Choroid plexus epithelial cell (primary cell): ENCODE measurements at regions not wholly inside any gene's neighbourhood (a gene's known extent, or its start where the extent isn't known, plus 50 kb on each side); places are given as distances from the start of the nearest gene placed in this dataset.

Experiments
- DNase-seq: peaks from one replicate; pipeline ENCODE4 v3.0.0-alpha.2; 2010; ENCODE audit warnings: low read depth
- H3K4me3 ChIP-seq: 2 replicates; pipeline ENCODE4 v1.5.1; 2011; ENCODE audit warnings: low read depth, mild to moderate bottlenecking, control low read depth, low read length, moderate library complexity
- TF ChIP-seq, protein P1 (sequence below): conservative IDR thresholded peaks from 2 replicates; pipeline ENCODE4 v1.5.1; 2011; ENCODE audit warnings: low read depth, mild to moderate bottlenecking, control low read depth, inconsistent platforms, low read length, moderate library complexity

DNA sequence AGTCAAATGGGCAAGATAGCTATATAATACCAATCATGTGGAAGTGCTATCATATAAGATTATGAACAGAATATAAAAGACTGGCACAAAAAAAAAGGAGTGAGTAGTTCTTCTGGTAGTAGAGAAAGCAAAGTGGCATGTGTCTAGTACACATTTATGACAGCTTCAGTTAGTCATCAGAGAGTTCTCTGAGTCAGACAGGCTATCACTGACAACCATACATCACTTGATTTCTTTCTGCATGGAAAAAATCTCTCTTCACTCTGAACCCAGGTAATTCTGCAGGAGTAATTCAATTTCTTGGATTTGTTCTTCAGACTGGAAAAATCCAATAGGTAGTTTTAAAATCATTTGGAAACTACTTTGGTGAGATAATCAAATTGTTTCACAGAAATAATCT, 286.8 kb upstream of the ANO3 start:
- H3K4me3 ChIP-seq = no peak overlapping the region
- TF ChIP-seq, protein P1, sequence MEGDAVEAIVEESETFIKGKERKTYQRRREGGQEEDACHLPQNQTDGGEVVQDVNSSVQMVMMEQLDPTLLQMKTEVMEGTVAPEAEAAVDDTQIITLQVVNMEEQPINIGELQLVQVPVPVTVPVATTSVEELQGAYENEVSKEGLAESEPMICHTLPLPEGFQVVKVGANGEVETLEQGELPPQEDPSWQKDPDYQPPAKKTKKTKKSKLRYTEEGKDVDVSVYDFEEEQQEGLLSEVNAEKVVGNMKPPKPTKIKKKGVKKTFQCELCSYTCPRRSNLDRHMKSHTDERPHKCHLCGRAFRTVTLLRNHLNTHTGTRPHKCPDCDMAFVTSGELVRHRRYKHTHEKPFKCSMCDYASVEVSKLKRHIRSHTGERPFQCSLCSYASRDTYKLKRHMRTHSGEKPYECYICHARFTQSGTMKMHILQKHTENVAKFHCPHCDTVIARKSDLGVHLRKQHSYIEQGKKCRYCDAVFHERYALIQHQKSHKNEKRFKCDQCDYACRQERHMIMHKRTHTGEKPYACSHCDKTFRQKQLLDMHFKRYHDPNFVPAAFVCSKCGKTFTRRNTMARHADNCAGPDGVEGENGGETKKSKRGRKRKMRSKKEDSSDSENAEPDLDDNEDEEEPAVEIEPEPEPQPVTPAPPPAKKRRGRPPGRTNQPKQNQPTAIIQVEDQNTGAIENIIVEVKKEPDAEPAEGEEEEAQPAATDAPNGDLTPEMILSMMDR = no peak
- DNase-seq = no peak

DNA sequence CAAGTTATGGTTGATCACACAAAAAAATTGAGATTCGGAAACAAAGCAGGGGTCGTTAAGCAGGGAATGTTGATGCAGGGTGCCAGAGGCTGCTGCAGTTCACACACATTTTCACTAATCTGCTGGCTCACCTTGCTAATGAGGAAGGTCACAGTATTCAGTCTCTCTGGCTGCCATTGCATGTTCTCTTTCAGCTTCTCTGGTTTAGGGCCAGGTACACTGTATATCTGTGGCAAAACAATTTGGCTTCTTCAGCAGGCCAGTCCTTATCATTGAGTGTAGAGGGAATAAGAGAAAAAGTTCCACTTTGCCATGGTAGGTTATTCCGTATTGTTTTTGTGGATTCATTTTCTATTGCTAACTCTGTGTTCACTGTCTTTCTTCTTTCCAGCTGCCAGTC, 283.7 kb upstream of the ANO3 start:
- no peak overlapping the region for H3K4me3 ChIP-seq
- DNase-seq = no peak
- TF ChIP-seq, protein P1 = no peak

- TF ChIP-seq, protein P1 = no peak
- DNase-seq = no peak
Measured at GRCh38 chr11:26053966-26054365, 278.0 kb upstream of the ANO3 start.

DNA sequence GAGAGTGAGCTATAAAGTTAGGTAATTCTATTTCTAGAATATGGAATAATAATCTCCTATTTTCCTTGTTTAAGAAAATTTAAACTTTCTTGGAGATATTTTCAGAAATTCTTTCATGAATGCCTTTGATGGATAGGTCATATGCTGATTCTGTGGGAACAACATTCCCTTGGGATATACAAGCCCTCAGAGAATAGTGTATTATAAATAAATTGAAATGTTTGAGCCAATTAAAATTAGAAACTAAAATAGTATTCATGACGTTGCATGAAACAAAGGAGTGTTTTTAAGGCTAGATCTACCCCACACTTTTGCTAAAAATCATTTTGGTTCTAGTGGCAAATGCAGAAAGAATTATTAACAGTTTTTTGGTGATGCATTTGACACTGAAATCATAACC, 269.3 kb upstream of the ANO3 start:
- H3K4me3 ChIP-seq = no peak overlapping the region
- TF ChIP-seq, protein P1 = no peak
- no peak for DNase-seq

More at GRCh38 chr11:26053966-26054365, 278.0 kb upstream of the ANO3 start:
- no peak overlapping the region for H3K4me3 ChIP-seq

DNA sequence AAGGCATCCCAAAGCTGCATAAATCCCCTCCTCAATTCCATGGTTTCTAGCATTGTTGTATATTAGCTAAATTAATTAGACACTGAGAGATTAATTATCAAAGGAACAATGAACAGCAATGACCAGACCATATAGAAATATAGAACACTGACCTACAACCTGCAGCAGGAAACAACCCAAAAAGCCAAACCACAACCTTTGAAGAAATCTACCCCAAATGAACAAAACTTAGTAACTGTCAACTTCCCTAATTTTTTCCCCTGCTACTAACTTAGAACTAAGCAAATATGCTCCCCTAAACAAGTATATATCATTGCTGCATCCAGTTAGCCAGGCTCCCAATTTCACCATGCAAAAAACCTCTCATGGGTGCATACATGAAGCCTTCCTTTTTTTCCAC, 268.0 kb upstream of the ANO3 start:
- DNase-seq = no peak
- H3K4me3 ChIP-seq = no peak overlapping the region
- TF ChIP-seq, protein P1 = no peak

DNA sequence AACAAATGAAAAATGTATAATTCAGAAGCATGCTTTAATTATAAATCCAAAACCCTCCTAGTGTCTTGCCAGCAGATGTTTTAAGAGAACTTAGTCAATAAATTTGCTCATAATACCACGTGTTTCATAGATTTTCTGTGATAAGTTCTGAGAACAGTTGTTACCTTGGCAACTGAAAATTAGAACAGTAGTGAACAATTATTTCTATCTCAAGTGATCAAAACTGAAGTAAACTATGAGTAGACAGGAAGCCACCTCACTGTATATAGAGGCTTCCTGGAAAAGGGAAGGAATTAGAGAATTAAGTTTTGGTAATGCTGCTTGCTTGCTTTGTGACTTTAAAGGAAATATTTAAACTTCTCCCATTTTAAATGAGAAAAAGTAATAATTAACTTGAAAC, 266.0 kb upstream of the ANO3 start:
- DNase-seq = no peak
- no peak overlapping the region for H3K4me3 ChIP-seq
- TF ChIP-seq, protein P1 = no peak

DNA sequence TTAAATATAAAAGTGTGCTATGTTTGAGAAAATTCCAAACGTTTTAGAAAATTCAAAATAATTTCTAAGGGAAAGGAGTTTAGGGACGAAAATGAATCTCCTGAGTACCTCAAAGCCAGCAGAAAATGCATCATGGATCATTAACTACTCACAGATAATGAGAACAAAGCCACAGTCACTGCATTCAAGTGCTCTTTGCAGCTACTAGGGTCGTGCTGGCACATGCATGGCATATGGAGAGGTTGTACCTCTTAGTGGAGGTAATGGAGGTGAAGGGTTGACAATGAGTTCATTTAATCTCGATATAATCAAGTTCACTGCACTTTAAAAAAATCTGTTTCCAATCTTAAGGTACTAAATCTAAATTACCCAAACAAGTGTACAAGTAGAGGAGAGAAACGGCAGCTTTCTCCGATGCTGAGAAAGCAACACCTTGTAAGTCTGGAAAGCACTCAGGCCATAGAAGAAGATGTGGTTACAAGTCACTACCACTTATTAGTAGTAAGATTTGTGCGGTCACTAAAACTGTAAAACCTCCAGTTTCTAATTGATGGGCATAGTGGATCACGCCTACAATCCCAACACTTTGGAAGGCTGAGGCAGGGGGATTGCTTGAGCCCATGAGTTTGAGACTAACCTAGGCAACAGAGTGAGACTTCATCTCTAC, 261.1 kb upstream of the ANO3 start:
- TF ChIP-seq, protein P1 = no peak
- no peak overlapping the region for H3K4me3 ChIP-seq
- DNase-seq = no peak
